CD14-positive monocyte (primary cell): ENCODE measurements at regions not wholly inside any gene's neighbourhood (a gene's known extent, or its start where the extent isn't known, plus 50 kb on each side); places are given as distances from the start of the nearest gene placed in this dataset.
A peak's percentile ranks its signal among the peaks of the same experiment; 100 is the strongest.

Experiments used
- DNase-seq, 3 donors: peaks; one replicate each; pipeline ENCODE4 v3.0.0-alpha.2; 2011 to 2022
- H2AFZ ChIP-seq: 2 replicates; pipeline ENCODE4 v1.6.0; 2012; ENCODE audit warnings: mild to moderate bottlenecking, low read depth, low read length, inconsistent platforms; ENCODE audit not compliant: insufficient read depth, poor library complexity, severe bottlenecking
- H3K27ac ChIP-seq, 2 donors: 1 replicate in 1 of 2; 2 replicates in 1 of 2; pipeline ENCODE4 v1.5.1; 2012 to 2013; ENCODE audit warnings: low read length in 2 of 2, control low read depth in 1 of 2, inconsistent platforms in 1 of 2, low read depth in 1 of 2, mild to moderate bottlenecking in 1 of 2
- H3K27me3 ChIP-seq, 2 donors: one replicate each; pipeline versions ENCODE4 v1.6.0 to v1.6.1; 2011 to 2013; ENCODE audit warnings: low read length in 2 of 2; ENCODE audit not compliant: control insufficient read depth in 2 of 2, insufficient read depth in 2 of 2
- H3K36me3 ChIP-seq, 2 donors: replicated peaks in 1 of 2; 1 replicate in 1 of 2; 2 replicates in 1 of 2; pipeline versions ENCODE4 v1.5.1 to v1.6.1; 2012 to 2013; ENCODE audit warnings: low read length in 2 of 2, control low read depth in 1 of 2, inconsistent platforms in 1 of 2, mild to moderate bottlenecking in 1 of 2; ENCODE audit not compliant: insufficient read depth in 2 of 2, control insufficient read depth in 1 of 2
- H3K4me1 ChIP-seq, 2 donors: 1 replicate in 1 of 2; 2 replicates in 1 of 2; pipeline versions ENCODE4 v1.5.1 to v1.6.1; 2012 to 2013; ENCODE audit warnings: low read length in 2 of 2, control low read depth in 1 of 2, inconsistent platforms in 1 of 2, mild to moderate bottlenecking in 1 of 2, moderate library complexity in 1 of 2; ENCODE audit not compliant: insufficient read depth in 2 of 2, control insufficient read depth in 1 of 2
- H3K4me2 ChIP-seq: replicated peaks from 2 replicates; pipeline ENCODE3; 2012; ENCODE audit warnings: low read length, moderate library complexity, mild to moderate bottlenecking; ENCODE audit not compliant: poor library complexity, severe bottlenecking; ENCODE audit errors: extremely low read depth
- H3K4me3 ChIP-seq, 3 experiments: fragments of 200-600 bp in 1 of 3; sonication (generic) in 1 of 3; replicated peaks in 1 of 3; 1 replicate in 2 of 3; 2 replicates in 1 of 3; pipeline ENCODE4 v1.5.1; 2011 to 2013; ENCODE audit warnings: low read length in 3 of 3, mild to moderate bottlenecking in 3 of 3, control low read depth in 2 of 3, low read depth in 2 of 3, inconsistent platforms in 1 of 3, moderate library complexity in 1 of 3
- H3K79me2 ChIP-seq: 2 replicates; pipeline ENCODE4 v1.6.0; 2012; ENCODE audit warnings: mild to moderate bottlenecking, control low read depth, inconsistent platforms, low read length, moderate library complexity; ENCODE audit not compliant: insufficient read depth
- H3K9ac ChIP-seq: 2 replicates; pipeline ENCODE4 v1.6.0; 2017; ENCODE audit warnings: low read length, mild to moderate bottlenecking; ENCODE audit not compliant: insufficient read depth, poor library complexity, severe bottlenecking
- H3K9me3 ChIP-seq, 2 donors: replicated peaks in 1 of 2; 1 replicate in 1 of 2; 2 replicates in 1 of 2; pipeline versions ENCODE4 v1.5.1 to v1.6.1; 2012 to 2013; ENCODE audit warnings: low read length in 2 of 2, control low read depth in 1 of 2; ENCODE audit not compliant: control insufficient read depth in 1 of 2, insufficient read depth in 1 of 2
- H4K20me1 ChIP-seq: 2 replicates; pipeline ENCODE4 v1.6.0; 2012; ENCODE audit warnings: mild to moderate bottlenecking, low read length, control low read depth, moderate library complexity; ENCODE audit not compliant: insufficient read depth
- H3K27ac Mint-ChIP-seq, 7 donors: one replicate each; pipeline ENCODE4 v1.8.0; 2020; ENCODE audit warnings: mild to moderate bottlenecking in 7 of 7, mixed read lengths in 7 of 7, moderate library complexity in 6 of 7, inconsistent platforms in 2 of 7
- H3K27me3 Mint-ChIP-seq, 3 donors: one replicate each; pipeline ENCODE4 v1.8.0; 2021 to 2022; ENCODE audit warnings: low read depth in 3 of 3, mild to moderate bottlenecking in 3 of 3, mixed read lengths in 3 of 3, moderate library complexity in 3 of 3, inconsistent platforms in 1 of 3
- H3K36me3 Mint-ChIP-seq, 2 donors: one replicate each; pipeline ENCODE4 v1.8.0; 2020; ENCODE audit warnings: mixed read lengths in 2 of 2, inconsistent platforms in 1 of 2, mild to moderate bottlenecking in 1 of 2
- H3K4me1 Mint-ChIP-seq: one replicate; pipeline ENCODE4 v1.8.0; 2020; ENCODE audit warnings: mild to moderate bottlenecking, mixed read lengths
- H3K4me3 Mint-ChIP-seq, 2 donors: one replicate each; pipeline ENCODE4 v1.8.0; 2020; ENCODE audit warnings: mild to moderate bottlenecking in 2 of 2, mixed read lengths in 2 of 2, moderate library complexity in 1 of 2
- H3K9me3 Mint-ChIP-seq, 7 donors: one replicate each; pipeline ENCODE4 v1.8.0; 2020 to 2022; ENCODE audit warnings: mixed read lengths in 7 of 7, mild to moderate bottlenecking in 6 of 7, moderate library complexity in 6 of 7, inconsistent platforms in 2 of 7
- WGBS: methylation state at CpG from one replicate; pipeline ENCODE4 v1.1.5; 2013; ENCODE audit warnings: missing lambda C conversion rate; ENCODE audit not compliant: insufficient coverage; 5-methylcytosine and 5-hydroxymethylcytosine counted together
- intact Hi-C, 2 donors: fragments of 100-400 bp; cut with micrococcal nuclease; formaldehyde crosslinking; loops; one replicate each; pipeline versions ENCODE4 v1.15.0 to v1.15.1; 2023
- TF ChIP-seq, protein P1 (sequence below): fragments of 200-600 bp; IDR thresholded peaks from one replicate; pipeline ENCODE4 v1.8.0; 2022; ENCODE audit warnings: antibody characterized with exemption, mild to moderate bottlenecking

DNA sequence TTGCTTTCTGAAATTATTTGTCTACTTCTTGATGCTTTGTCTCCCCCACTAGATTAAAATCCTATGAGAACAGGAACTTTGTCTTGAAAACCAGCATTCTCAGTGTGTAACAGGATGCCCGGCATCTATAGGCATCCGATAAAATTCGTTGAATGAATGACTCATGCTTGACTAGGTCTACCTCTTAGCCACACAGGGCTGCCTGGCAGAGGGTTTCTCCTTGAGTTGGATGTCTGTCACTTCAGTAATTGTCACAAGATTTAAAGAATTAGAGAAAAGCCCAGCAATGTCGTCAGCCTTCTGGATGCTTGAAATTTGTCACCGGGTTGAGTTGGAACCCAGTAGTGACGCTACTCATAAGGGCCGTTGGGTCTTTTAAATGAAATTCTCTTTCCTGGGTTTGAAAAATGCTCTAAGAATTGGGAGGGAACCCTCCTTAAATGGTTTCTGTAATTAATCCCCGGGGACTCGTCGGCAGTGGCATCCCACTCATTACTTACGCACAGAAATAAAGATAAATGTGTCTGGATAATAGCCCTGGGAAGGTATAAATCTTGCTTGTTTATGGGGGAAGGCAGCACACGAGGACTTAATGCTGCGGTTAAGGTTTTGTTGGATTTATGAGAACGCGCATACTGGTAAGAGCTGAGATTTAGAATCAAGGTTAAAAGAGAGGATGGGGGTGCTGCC, 194.1 kb downstream of the AACS start:
- DNase-seq: no peak
- Histone ChIP-seq H3K4me1 (no peaks in the 10 kb centered on the region), H3K36me3 (no peaks in the 10 kb centered on the region), H3K27me3 (no peaks in the 10 kb centered on the region), H3K27ac (no peak overlapping the region), H3K79me2 (no peaks in the 10 kb centered on the region), H2AFZ (no peak overlapping the region), H3K9ac (no peak overlapping the region), H3K9me3 (no peaks in the 10 kb centered on the region), H3K4me2 (no peak overlapping the region), H4K20me1 (no peaks in the 10 kb centered on the region), H3K4me3 (no peak overlapping the region)
- H3K9me3 Mint-ChIP-seq: peaks cover 0 to 3% (median 0%) of the 10 kb centered on the region in 7 donors
- H3K4me3 Mint-ChIP-seq: no peak overlapping the region
- no peaks in the 10 kb centered on the region for H3K36me3 Mint-ChIP-seq
- WGBS: 93% methylated on average over 12 of the region's 15 CpGs
- peak overlapping the region in 1 of 7 donors; percentile 43 for H3K27ac Mint-ChIP-seq
- TF ChIP-seq, protein P1, sequence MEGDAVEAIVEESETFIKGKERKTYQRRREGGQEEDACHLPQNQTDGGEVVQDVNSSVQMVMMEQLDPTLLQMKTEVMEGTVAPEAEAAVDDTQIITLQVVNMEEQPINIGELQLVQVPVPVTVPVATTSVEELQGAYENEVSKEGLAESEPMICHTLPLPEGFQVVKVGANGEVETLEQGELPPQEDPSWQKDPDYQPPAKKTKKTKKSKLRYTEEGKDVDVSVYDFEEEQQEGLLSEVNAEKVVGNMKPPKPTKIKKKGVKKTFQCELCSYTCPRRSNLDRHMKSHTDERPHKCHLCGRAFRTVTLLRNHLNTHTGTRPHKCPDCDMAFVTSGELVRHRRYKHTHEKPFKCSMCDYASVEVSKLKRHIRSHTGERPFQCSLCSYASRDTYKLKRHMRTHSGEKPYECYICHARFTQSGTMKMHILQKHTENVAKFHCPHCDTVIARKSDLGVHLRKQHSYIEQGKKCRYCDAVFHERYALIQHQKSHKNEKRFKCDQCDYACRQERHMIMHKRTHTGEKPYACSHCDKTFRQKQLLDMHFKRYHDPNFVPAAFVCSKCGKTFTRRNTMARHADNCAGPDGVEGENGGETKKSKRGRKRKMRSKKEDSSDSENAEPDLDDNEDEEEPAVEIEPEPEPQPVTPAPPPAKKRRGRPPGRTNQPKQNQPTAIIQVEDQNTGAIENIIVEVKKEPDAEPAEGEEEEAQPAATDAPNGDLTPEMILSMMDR: no peak
- H3K4me1 Mint-ChIP-seq: no peaks in the 10 kb centered on the region
- intact Hi-C loops: no loop called here
- H3K27me3 Mint-ChIP-seq: peaks cover 3 to 7% (median 5%) of the 10 kb centered on the region in 3 donors

DNA sequence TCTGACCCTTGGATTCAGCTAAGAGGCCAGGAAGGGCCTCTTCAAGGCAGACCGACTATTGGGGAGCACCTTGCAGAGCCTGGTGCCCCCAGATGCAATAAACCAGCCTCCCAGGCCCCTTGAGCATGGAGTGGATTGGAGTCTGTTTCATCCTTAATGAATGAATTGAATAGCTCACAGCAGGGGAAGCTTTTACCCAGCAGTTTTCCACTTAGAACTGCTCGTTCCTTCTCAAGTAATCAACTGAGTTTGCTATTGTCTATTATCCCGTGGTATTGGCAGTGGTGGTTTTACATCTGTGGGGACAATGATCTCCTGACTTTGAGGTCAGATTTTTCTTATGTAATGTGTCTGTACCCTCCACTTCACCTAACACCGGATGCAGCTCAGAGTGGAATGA, 197.6 kb downstream of the AACS start:
- H3K79me2 ChIP-seq: no peaks in the 10 kb centered on the region
- no peak overlapping the region for H2AFZ ChIP-seq
- TF ChIP-seq, protein P1: no peak
- H4K20me1 ChIP-seq: no peaks in the 10 kb centered on the region
- H3K4me1 ChIP-seq: no peaks in the 10 kb centered on the region
- no peaks in the 10 kb centered on the region for H3K27me3 ChIP-seq
- H3K27me3 Mint-ChIP-seq: peaks cover 0 to 3% (median 2%) of the 10 kb centered on the region in 3 donors
- intact Hi-C loops: no loop called here
- H3K9me3 ChIP-seq: no peaks in the 10 kb centered on the region
- no peak overlapping the region for H3K9ac ChIP-seq
- no peaks in the 10 kb centered on the region for H3K4me1 Mint-ChIP-seq
- no peak overlapping the region for H3K4me3 ChIP-seq
- no peak overlapping the region for H3K4me3 Mint-ChIP-seq
- H3K27ac ChIP-seq: no peak overlapping the region
- no peaks in the 10 kb centered on the region for H3K36me3 Mint-ChIP-seq
- H3K36me3 ChIP-seq: no peaks in the 10 kb centered on the region
- no peak overlapping the region for H3K4me2 ChIP-seq
- peaks cover 0 to 2% (median 0%) of the 10 kb centered on the region in 7 donors for H3K9me3 Mint-ChIP-seq
- no peak for DNase-seq
- WGBS: 86% methylated on average over 1 of the region's 4 CpGs
- no peak overlapping the region for H3K27ac Mint-ChIP-seq
